Panc1 (cell line): ENCODE measurements at regions not wholly inside any gene's neighbourhood (a gene's known extent, or its start where the extent isn't known, plus 50 kb on each side); places are given as distances from the start of the nearest gene placed in this dataset.

Experiments used
- ATAC-seq: fragments of 200-7000 bp; cut with Tn5 transposase; 2 replicates; pipeline ENCODE4 v1.9.1; 2020; ENCODE audit warnings: mild to moderate bottlenecking, moderate library complexity
- BruUV-seq: library from RNA; stranded (reverse); fragments of 400-500 nt; replicated peaks from 2 replicates; lab custom pipeline; 2021; lab: Mats Ljungman, UMichigan
- CTCF ChIA-PET: fragments of 300-600 bp; sonication (Branson Sonifier 250); formaldehyde crosslinking; loops from one replicate; lab custom pipeline; 2022; ENCODE audit warnings: antibody characterized with exemption; lab: Charles Lee
- POLR2A ChIA-PET: fragments of 300-600 bp; sonication (Branson Sonifier 250); formaldehyde crosslinking; loops from one replicate; lab custom pipeline; 2022; ENCODE audit warnings: antibody characterized with exemption; lab: Charles Lee
- DNase-seq: peaks from one replicate; pipeline ENCODE4 v3.0.0-alpha.2; 2010; ENCODE audit warnings: low read depth, low spot score
- H3K27ac ChIP-seq: 2 replicates; pipeline ENCODE4 v1.5.1; 2011; ENCODE audit warnings: mild to moderate bottlenecking, low read length, inconsistent platforms
- H3K27me3 ChIP-seq: fragments of 200-500 bp; sonication (Bioruptor generic); 2 replicates; pipeline ENCODE4 v1.6.0; 2014; ENCODE audit warnings: low read length, inconsistent platforms; ENCODE audit not compliant: control insufficient read depth, insufficient read depth
- H3K36me3 ChIP-seq: fragments of 200-500 bp; sonication (Bioruptor generic); 2 replicates; pipeline ENCODE4 v1.5.1; 2014; ENCODE audit warnings: inconsistent platforms, mild to moderate bottlenecking, low read length, moderate library complexity; ENCODE audit not compliant: control insufficient read depth, insufficient read depth
- H3K4me1 ChIP-seq: 2 replicates; pipeline ENCODE4 v1.5.1; 2011; ENCODE audit warnings: inconsistent platforms, mild to moderate bottlenecking, low read length, moderate library complexity; ENCODE audit not compliant: control insufficient read depth, insufficient read depth
- H3K4me3 ChIP-seq, 2 experiments: 2 replicates each; pipeline ENCODE4 v1.5.1; 2011 to 2012; ENCODE audit warnings: low read depth in 2 of 2, low read length in 2 of 2, mild to moderate bottlenecking in 2 of 2, inconsistent platforms in 1 of 2, moderate library complexity in 1 of 2
- H3K9me3 ChIP-seq: fragments of 200-500 bp; sonication (Bioruptor generic); 2 replicates; pipeline ENCODE4 v1.5.1; 2014; ENCODE audit warnings: low read depth, mild to moderate bottlenecking, inconsistent platforms, low read length, moderate library complexity; ENCODE audit not compliant: control insufficient read depth, insufficient read depth
- CTCF ChIP-seq: fragments of 450-650 bp; IDR thresholded peaks from 2 replicates; pipeline ENCODE4 v1.5.1; 2017; ENCODE audit warnings: mild to moderate bottlenecking
- POLR2AphosphoS5 ChIP-seq: IDR thresholded peaks from 2 replicates; pipeline ENCODE4 v1.6.1; 2012; ENCODE audit warnings: mild to moderate bottlenecking, low read depth, low read length, moderate library complexity
- REST ChIP-seq, 2 experiments: IDR thresholded peaks; 2 replicates each; pipeline ENCODE4 v1.6.1; 2011 to 2012; ENCODE audit warnings: low read depth in 2 of 2, control low read depth in 1 of 2, low read length in 1 of 2, mild to moderate bottlenecking in 1 of 2, moderate library complexity in 1 of 2; ENCODE audit not compliant: insufficient read depth in 1 of 2
- SIN3A ChIP-seq: IDR thresholded peaks from 2 replicates; pipeline ENCODE4 v1.6.1; 2012; ENCODE audit warnings: low read depth, mild to moderate bottlenecking, low read length, moderate library complexity, borderline replicate concordance; ENCODE audit not compliant: insufficient read depth
- TCF7L2 ChIP-seq: IDR thresholded peaks from 2 replicates; pipeline ENCODE4 v1.6.1; 2011; ENCODE audit warnings: mild to moderate bottlenecking, low read depth, low read length, inconsistent platforms
- in situ Hi-C: cut with HindIII; loops from 2 replicates; pipeline ENCODE4 v1.10.0; 2016; ENCODE audit warnings: low sequenced_read_pairs, low pct_unique_long_range_greater_than_20kb
- intact Hi-C: fragments of 100-400 bp; cut with micrococcal nuclease; formaldehyde crosslinking; loops from one replicate; pipeline ENCODE4 v1.10.0; 2022; ENCODE audit not compliant: unreplicated experiment

- POLR2A ChIA-PET, result no interaction called here
- Histone ChIP-seq H3K27me3 (no peaks in the 10 kb centered on the region), H3K9me3 (no peaks in the 10 kb centered on the region), H3K4me3 (no peak overlapping the region), H3K27ac (peak overlapping the region; percentile 72), H3K4me1 (peaks cover 76% of the 10 kb centered on the region), H3K36me3 (no peaks in the 10 kb centered on the region; the same call in 1 of the 2 replicates)
- CTCF ChIA-PET, result no interaction called here
- intact Hi-C loops, result no loop called here
- no peak for ATAC-seq
- TF ChIP-seq SIN3A (no peak), CTCF (no peak)
- in situ Hi-C loops, result no loop called here
- no peak for DNase-seq
- no TSS peak for BruUV-seq
Observed at GRCh38 chr1:21341022-21341421, 50.8 kb upstream of the ECE1 start.

- peak overlapping the region; percentile 77 for H3K27ac ChIP-seq
- no peak overlapping the region for H3K4me3 ChIP-seq
- no TSS peak for BruUV-seq
- no peak for ATAC-seq
- no peak for TF ChIP-seq CTCF
- TF ChIP-seq TCF7L2, result no peak
- no peak for TF ChIP-seq REST (IDR thresholded peaks at IDR 0.05; ENCODE audit: insufficient read depth in 1 of 2, low read depth in 2 of 2, low read length in 1 of 2)
- no peak for TF ChIP-seq POLR2AphosphoS5
- TF ChIP-seq SIN3A, result no peak
- H3K36me3 ChIP-seq, result no peaks in the 10 kb centered on the region; the same call in 1 of the 2 replicates
- ChIA-PET CTCF (no interaction called here), POLR2A (no interaction called here)
- H3K9me3 ChIP-seq, result no peaks in the 10 kb centered on the region
- no peaks in the 10 kb centered on the region for H3K27me3 ChIP-seq
- DNase-seq, result no peak
- H3K4me1 ChIP-seq, result peaks cover 83% of the 10 kb centered on the region
- intact Hi-C loops, result no loop called here
- in situ Hi-C loops, result no loop called here
Observed at GRCh38 chr1:21340230-21340945, 50.1 kb upstream of the ECE1 start.
